Psoas muscle (tissue), 7 donors: ENCODE measurements at regions not wholly inside any gene's neighbourhood (a gene's known extent, or its start where the extent isn't known, plus 50 kb on each side); places are given as distances from the start of the nearest gene placed in this dataset.
"Not testable (repeated sequence)": the region's sequence is repeated elsewhere in the genome, so short reads cannot be mapped to it uniquely, and the experiment has no call there.

Source experiments
- ATAC-seq, 4 donors: fragments of 200-7000 bp; cut with Tn5 transposase; one replicate each; pipeline ENCODE4 v1.9.1; 2020; ENCODE audit warnings: moderate library complexity in 3 of 4, mild to moderate bottlenecking in 2 of 4
- DNase-seq, 2 donors: peaks; one replicate each; pipeline ENCODE4 v3.0.0-alpha.2; 2020
- H3K27ac ChIP-seq: fragments of 200-600 bp; one replicate; pipeline ENCODE4 v1.8.0; 2022
- H3K27me3 ChIP-seq, 3 donors: fragments of 200-600 bp in 1 of 3; one replicate each; pipeline versions ENCODE4 v1.6.1 to v1.8.0; 2013 to 2022; ENCODE audit warnings: low read length in 2 of 3, mild to moderate bottlenecking in 2 of 3, moderate library complexity in 1 of 3; ENCODE audit not compliant: insufficient read depth in 3 of 3
- H3K36me3 ChIP-seq, 2 donors: fragments of 200-600 bp in 1 of 2; one replicate each; pipeline versions ENCODE4 v1.6.1 to v1.8.0; 2013 to 2022; ENCODE audit warnings: low read depth in 1 of 2, mild to moderate bottlenecking in 1 of 2, moderate library complexity in 1 of 2; ENCODE audit not compliant: insufficient read depth in 1 of 2
- H3K4me1 ChIP-seq: fragments of 200-600 bp; one replicate; pipeline ENCODE4 v1.8.0; 2022
- H3K4me3 ChIP-seq: fragments of 200-600 bp; one replicate; pipeline ENCODE4 v1.8.0; 2022; ENCODE audit warnings: mild to moderate bottlenecking
- H3K9me3 ChIP-seq: fragments of 200-600 bp; one replicate; pipeline ENCODE4 v1.8.0; 2022
- WGBS, 3 donors: extraction: QIAGEN DNeasy Blood & Tissue Kit; methylation state at CpG; one replicate each; pipeline versions ENCODE4 v1.1.6 to v1.1.7; 2013; 5-methylcytosine and 5-hydroxymethylcytosine counted together
- intact Hi-C, 2 donors: fragments of 100-400 bp; cut with DNase I; formaldehyde crosslinking; loops; one replicate each; pipeline versions ENCODE4 v1.11.0 to v1.14.2; 2022
- TF ChIP-seq, protein P1 (sequence below): fragments of 200-600 bp; IDR thresholded peaks from one replicate; pipeline ENCODE4 v1.8.0; 2022; ENCODE audit warnings: antibody characterized with exemption
- donor health status: healthy with polysubstance abuse.
- donor health status: DM: no; HTN: no; CAD: no; lungs with moderate emphysema.
- donor health status: Bipolar disorder and iron deficiency.
- donor health status: healthy.
- donor health status: DM: yes; HTN: yes; CAD: no.
- donor health status: DM: no; HTN: no; CAD: no.
- donor health status: DM: yes; HTN: yes; CAD: no.

DNA sequence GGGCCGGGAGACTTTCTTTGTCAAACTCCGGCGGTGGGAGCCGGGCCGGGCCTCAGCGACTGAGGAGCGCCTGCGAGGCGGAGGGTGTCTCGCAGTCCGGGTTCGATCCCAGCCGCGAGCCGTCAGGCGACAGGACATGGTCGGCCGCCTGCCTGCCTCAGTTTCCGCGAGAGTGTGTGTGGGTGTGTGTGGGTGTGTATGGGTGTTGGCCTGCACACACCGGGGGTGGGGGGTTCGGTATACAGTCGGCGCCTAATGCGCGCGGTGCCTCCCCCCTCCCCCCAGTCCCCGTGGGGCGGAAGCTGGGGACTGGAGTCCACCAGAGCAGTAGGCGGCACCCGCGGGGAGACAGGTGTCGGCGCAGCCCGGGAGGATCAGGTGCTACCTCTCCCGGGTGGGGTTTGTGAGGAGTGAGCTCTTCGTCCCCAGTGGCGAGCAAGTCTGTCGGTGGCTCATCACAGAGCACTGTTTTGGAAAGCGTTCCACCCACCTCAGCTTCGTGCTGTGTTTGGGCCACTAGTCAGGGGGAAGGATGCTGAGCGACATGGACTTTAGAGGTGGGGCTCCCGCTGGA lies 246.3 kb downstream of the GOLGA6L6 start:
- no peaks in the 10 kb centered on the region for H3K36me3 ChIP-seq
- ATAC-seq, result no peak
- H3K9me3 ChIP-seq, result no peaks in the 10 kb centered on the region
- H3K4me1 ChIP-seq, result no peaks in the 10 kb centered on the region
- H3K4me3 ChIP-seq, result no peak overlapping the region
- intact Hi-C loops, result no loop called here
- H3K27ac ChIP-seq, result no peak overlapping the region
- H3K27me3 ChIP-seq, result no peaks in the 10 kb centered on the region
- 84 to 87% (median 85%) methylated on average over 42 to 43 of the region's 43 CpGs for WGBS, 3 donors
- TF ChIP-seq, protein P1, sequence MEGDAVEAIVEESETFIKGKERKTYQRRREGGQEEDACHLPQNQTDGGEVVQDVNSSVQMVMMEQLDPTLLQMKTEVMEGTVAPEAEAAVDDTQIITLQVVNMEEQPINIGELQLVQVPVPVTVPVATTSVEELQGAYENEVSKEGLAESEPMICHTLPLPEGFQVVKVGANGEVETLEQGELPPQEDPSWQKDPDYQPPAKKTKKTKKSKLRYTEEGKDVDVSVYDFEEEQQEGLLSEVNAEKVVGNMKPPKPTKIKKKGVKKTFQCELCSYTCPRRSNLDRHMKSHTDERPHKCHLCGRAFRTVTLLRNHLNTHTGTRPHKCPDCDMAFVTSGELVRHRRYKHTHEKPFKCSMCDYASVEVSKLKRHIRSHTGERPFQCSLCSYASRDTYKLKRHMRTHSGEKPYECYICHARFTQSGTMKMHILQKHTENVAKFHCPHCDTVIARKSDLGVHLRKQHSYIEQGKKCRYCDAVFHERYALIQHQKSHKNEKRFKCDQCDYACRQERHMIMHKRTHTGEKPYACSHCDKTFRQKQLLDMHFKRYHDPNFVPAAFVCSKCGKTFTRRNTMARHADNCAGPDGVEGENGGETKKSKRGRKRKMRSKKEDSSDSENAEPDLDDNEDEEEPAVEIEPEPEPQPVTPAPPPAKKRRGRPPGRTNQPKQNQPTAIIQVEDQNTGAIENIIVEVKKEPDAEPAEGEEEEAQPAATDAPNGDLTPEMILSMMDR, result no peak
- no peak for DNase-seq

DNA sequence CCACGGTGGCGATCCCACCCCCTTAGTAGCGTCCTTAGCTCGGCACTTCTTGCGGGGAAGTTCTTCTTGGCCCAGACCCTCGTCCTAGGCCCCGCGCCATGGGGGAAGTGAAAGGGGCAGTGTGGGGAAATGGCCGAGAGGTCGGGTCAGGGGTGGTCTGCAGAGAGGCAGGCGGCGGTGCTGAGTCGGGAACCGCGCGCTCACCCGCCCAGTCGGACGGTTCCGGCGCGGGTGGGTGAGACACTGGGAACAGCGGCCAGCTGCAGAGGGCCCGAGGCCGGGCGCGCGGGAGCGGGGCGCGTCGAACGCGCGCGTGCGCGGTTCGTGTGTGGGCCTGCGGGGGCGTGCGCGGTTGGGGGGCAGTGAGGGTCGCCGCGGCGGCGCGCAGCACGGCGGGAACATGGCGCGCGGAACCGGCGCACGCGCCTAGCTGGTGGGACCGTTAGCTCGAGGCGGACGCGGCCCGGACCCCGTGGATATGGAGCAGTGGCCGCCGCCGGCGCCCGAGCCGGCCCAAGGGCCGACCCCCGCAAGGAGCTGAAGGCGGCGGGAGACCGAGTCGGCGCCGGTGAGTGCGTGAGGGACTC lies 246.9 kb downstream of the GOLGA6L6 start:
- Histone ChIP-seq H3K27ac (no peak overlapping the region), H3K27me3 (no peaks in the 10 kb centered on the region), H3K4me1 (no peaks in the 10 kb centered on the region), H3K9me3 (no peaks in the 10 kb centered on the region), H3K4me3 (no peak overlapping the region), H3K36me3 (no peaks in the 10 kb centered on the region)
- WGBS, 3 donors, result 59 to 75% (median 72%) methylated on average over 75 to 79 of the region's 80 CpGs
- TF ChIP-seq, protein P1, result no peak
- ATAC-seq (no peak), DNase-seq (peak in 1 of 2 donors; percentile 63)
- intact Hi-C loops, result no loop called here

DNA sequence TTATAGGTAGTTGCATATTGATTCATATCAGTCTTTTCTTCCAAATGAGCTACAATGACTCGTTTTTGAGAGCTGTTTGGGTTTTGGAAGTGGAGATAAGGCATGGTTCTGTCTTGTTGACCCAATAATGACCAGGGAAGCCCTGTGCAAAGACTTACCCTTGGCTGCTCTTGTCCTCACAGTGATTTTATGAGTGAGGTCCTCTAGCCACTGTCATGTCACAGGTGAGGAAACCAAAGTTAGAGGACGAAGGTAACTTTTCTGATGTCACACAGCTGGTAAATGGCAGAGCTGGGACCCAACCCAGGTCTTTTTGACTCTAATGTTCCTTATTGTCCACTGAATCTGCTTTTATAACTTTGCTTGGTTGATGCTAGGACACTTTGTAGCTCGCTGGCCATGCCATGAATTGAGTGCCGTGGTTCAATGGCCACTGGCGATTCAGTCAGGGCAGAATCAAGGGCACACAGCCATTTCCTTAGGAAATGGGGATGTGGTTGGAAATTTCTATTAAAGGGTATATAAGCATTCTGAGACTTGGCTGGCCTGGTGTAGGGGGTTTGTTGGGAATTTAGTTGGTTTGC lies 249.1 kb downstream of the GOLGA6L6 start:
- ATAC-seq, H3K27me3 ChIP-seq, H3K36me3 ChIP-seq, DNase-seq, H3K27ac ChIP-seq, H3K4me3 ChIP-seq, H3K4me1 ChIP-seq, H3K9me3 ChIP-seq, intact Hi-C loops: not testable (repeated sequence)
- 51 to 56% (median 54%) methylated on average over 5 of the region's 5 CpGs for WGBS, 3 donors

DNA sequence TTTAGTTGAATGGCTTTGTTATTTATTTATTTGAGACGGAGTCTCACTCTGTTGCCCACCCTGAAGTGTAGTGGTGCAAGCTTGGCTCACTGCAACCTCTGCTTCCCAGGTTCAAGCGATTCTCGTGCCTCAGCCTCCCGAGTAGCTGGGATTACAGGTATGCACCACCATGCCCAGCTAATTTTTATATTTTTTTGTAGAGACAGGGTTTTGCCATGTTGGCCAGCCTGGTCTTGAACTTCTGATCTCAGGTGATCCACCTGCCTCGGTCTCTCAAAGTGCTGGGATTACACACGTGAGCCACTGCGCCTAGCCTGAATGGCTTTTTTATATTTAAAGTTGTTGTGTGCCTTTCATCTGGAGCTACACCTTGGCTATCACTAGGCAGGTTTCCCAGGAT lies 250.0 kb downstream of the GOLGA6L6 start:
- intact Hi-C loops, H3K27ac ChIP-seq, H3K4me3 ChIP-seq, H3K4me1 ChIP-seq, ATAC-seq, H3K9me3 ChIP-seq, H3K36me3 ChIP-seq, DNase-seq, H3K27me3 ChIP-seq: not testable (repeated sequence)
- 75 to 76% (median 75%) methylated on average over 7 of the region's 7 CpGs for WGBS, 3 donors

DNA sequence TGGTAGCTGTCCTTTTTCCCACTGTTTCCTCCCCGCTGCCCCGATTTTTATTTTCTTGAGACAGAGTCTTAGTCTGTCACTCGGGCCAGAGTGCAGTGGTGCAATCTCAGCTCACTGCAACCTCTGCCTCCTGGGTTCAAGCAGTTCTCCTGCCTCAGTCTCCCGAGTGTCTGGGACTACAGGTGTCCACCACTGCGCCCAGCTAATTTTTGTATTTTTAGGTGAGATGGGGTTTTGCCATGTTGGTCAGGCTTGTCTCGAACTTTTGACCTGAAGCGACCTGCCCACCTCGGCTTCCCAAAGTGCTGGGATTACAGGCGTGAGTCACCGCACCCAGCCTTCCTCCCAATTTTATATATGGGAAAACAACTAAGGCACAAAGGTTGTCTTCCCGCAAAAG lies 251.0 kb downstream of the GOLGA6L6 start:
- H3K4me1 ChIP-seq, intact Hi-C loops, H3K9me3 ChIP-seq, H3K27ac ChIP-seq, H3K36me3 ChIP-seq, H3K4me3 ChIP-seq, DNase-seq, H3K27me3 ChIP-seq, ATAC-seq: not testable (repeated sequence)
- 79 to 82% (median 81%) methylated on average over 11 of the region's 11 CpGs for whole genome bisulfite sequencing, 3 donors

DNA sequence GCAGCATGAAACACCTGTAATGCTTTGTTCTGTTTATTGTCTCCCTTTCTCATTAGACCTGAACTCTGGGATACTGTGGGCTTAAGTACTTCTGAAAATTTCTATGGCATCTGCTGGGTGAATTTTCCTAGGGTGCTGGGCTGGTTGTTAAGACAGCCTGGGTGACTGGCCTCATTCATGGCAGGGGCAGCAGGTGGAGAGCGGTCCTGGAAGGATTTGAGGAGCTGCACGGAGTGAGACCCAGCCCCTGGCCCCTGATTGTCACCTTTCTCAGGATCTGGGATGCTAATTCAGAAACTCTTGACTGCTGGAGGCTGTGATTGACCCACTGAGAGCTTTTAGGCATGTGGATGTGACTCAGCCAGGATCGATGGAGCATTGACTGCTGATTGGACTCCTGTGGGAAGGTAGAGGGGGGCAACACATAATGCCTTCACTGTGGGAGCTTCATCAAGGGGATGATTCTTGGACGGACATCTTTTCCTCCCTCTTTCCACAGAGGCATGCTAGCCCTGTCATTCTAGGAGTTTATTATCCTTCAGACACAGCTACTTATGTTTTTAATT lies 252.0 kb downstream of the GOLGA6L6 start:
- intact Hi-C loops, H3K27ac ChIP-seq, H3K27me3 ChIP-seq, H3K4me3 ChIP-seq, DNase-seq, H3K9me3 ChIP-seq, H3K36me3 ChIP-seq, ATAC-seq, H3K4me1 ChIP-seq: not testable (repeated sequence)
- WGBS, 3 donors, result 62 to 65% (median 64%) methylated on average over 4 of the region's 4 CpGs

DNA sequence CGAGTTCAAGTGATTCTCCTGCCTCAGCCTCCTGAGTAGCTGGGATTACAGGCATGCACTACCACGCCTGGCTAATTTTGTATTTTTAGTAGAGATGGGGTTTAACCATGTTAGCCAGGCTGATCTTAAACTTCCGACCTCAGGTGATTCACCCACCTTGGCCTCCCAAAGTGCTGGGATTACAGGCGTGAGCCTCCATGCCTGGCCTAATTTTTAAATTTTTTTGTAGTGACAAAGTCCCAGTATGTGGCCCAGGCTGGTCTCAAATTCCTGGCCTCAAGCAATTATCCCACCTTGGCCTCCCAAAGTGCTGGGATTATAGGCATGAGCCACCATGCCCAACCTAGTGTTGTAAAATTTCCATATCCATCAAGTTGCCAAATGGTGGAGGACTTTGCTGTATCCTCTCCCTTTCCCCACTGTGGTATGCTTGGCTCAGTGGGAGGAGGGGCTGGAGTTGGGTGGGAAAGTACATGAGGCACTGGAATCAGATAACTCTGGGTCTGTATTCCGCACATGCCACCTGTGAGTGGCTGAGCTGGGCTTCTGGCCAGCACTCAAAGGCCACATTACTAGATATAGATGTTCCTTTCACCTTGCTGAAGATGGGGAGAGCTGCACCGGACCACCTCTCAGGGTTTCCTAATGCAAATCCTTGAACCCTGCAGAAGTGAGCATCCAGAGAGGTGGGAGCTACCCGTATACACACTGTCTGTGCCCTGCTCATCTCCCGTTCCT lies 252.6 kb downstream of the GOLGA6L6 start:
- H3K27ac ChIP-seq, H3K27me3 ChIP-seq, H3K36me3 ChIP-seq, H3K9me3 ChIP-seq, ATAC-seq, H3K4me1 ChIP-seq, intact Hi-C loops, H3K4me3 ChIP-seq: not testable (repeated sequence)
- WGBS, 3 donors, result 70 to 74% (median 74%) methylated on average over 8 of the region's 8 CpGs
- peak in 1 of 2 donors; percentile 30 for DNase-seq

DNA sequence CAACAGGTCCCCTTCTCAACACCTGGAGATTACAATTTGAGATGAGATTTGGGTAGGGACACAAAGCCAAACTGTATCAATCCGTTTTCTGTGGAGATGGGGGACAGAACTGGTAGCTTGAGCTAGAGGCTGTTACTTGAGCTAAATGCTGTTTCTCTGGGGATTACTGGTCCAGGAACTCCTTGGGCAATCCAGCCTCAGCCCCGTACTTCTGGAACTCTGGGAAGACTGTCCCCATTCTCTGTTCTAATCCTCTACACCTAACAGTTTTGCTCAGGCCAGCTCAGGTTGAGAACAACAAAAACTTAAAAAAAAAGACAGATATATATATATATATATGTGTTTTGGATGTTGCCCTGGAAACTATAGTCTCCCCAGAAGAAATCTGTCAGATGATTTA lies 255.0 kb downstream of the GOLGA6L6 start:
- H3K4me3 ChIP-seq, H3K4me1 ChIP-seq, H3K9me3 ChIP-seq, ATAC-seq, DNase-seq, H3K36me3 ChIP-seq, H3K27ac ChIP-seq, H3K27me3 ChIP-seq, intact Hi-C loops: not testable (repeated sequence)
- WGBS, 3 donors, result 38 to 59% (median 47%) methylated on average over 2 of the region's 2 CpGs

DNA sequence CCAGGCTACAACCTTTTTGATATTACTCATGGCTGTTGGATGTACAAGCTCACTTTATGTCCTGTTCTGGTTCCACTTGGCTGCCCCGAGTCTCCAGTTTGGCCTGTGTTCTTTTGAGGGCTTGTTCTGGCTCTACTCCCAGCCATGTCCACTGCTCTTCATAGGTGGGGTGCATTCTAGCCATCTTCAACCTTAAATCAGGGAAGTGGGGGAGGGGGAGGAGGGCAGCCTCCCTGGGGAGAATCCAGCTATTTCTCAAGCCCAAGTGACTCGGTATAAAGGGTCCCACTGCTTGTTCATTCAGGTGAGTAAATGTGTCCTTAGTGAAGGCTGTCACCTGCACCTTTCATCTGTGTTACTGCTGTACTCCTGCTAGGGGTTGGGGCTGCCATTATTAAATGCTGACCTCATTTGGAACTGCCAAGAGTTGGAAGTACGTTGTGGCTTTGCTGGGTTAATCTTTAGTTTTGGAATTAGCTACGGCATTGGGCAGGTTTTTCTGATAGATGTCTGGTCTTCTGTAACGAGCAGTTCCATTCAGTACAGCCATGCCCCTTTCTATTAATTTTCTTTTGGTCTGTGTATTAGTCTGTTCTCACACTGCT lies 255.8 kb downstream of the GOLGA6L6 start:
- H3K27ac ChIP-seq, H3K27me3 ChIP-seq, ATAC-seq, H3K9me3 ChIP-seq, H3K4me3 ChIP-seq, H3K4me1 ChIP-seq, DNase-seq, H3K36me3 ChIP-seq, intact Hi-C loops: not testable (repeated sequence)
- WGBS, 3 donors, result 41 to 49% (median 49%) methylated on average over 5 of the region's 5 CpGs
